22Rv1 (cell line): ENCODE measurements at regions not wholly inside any gene's neighbourhood (a gene's known extent, or its start where the extent isn't known, plus 50 kb on each side); places are given as distances from the start of the nearest gene placed in this dataset.

Experiments
- H3K27ac ChIP-seq: fragments of 450-650 bp; 2 replicates; pipeline ENCODE4 v1.5.1; 2017
- CTCF ChIP-seq: fragments of 450-650 bp; IDR thresholded peaks from 2 replicates; pipeline ENCODE4 v1.5.1; 2017; ENCODE audit warnings: mild to moderate bottlenecking
- ZFX ChIP-seq: fragments of 450-650 bp; IDR thresholded peaks from 2 replicates; pipeline ENCODE4 v1.6.1; 2017; ENCODE audit warnings: antibody characterized with exemption, borderline replicate concordance

GRCh38 chr7:46230990-46231305 is 309.9 kb upstream of the IGFBP3 start:
- TF ChIP-seq ZFX (no peak), CTCF (no peak)

DNA sequence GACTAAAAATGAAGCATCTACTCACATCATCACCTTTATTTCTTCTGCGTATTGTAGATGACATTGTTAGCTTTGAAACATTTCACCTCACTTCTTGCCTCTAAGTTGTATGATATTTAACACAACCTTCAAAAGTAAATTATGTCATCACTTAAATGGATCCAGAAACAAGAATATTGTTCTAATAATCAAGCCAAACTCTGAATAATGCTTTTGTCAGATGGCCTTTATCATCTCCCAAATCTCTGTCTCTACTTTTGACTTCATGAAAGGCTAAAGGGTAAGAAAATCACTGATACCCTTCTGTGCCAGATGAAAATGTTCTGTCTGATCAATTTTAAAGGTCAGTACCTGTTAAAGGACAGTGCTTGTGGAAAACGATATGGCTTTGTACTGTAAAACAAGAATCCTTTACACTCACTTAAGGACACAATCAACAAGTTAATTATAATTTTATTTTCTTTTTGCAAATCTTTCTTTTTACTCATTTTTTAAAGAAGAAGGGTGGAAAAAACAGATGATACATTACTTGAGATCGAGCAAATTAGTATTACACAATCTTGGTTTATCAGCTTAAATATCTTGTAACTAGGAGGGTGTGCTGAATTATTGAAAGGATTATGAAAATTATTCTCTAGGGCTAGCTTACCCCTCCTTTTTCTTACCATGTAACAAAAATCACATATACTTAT is 309.4 kb upstream of the IGFBP3 start:
- no peak overlapping the region for H3K27ac ChIP-seq
- TF ChIP-seq ZFX: no peak
- TF ChIP-seq CTCF: no peak

More at GRCh38 chr7:46230990-46231305, 309.9 kb upstream of the IGFBP3 start:
- H3K27ac ChIP-seq: no peak overlapping the region

- TF ChIP-seq ZFX (no peak), CTCF (no peak)
- H3K27ac ChIP-seq: no peak overlapping the region
Observed at GRCh38 chr7:46229409-46229808, 308.3 kb upstream of the IGFBP3 start.

GRCh38 chr7:46226860-46227259 is 305.8 kb upstream of the IGFBP3 start:
- TF ChIP-seq ZFX (no peak), CTCF (no peak)
- H3K27ac ChIP-seq: no peak overlapping the region

- no peak for TF ChIP-seq ZFX
- TF ChIP-seq CTCF: no peak
- no peak overlapping the region for H3K27ac ChIP-seq
Observed at GRCh38 chr7:46224363-46224762, 303.3 kb upstream of the IGFBP3 start.

- no peak for TF ChIP-seq ZFX
- no peak for TF ChIP-seq CTCF
Observed at GRCh38 chr7:46220066-46220630, 299.1 kb upstream of the IGFBP3 start.

DNA sequence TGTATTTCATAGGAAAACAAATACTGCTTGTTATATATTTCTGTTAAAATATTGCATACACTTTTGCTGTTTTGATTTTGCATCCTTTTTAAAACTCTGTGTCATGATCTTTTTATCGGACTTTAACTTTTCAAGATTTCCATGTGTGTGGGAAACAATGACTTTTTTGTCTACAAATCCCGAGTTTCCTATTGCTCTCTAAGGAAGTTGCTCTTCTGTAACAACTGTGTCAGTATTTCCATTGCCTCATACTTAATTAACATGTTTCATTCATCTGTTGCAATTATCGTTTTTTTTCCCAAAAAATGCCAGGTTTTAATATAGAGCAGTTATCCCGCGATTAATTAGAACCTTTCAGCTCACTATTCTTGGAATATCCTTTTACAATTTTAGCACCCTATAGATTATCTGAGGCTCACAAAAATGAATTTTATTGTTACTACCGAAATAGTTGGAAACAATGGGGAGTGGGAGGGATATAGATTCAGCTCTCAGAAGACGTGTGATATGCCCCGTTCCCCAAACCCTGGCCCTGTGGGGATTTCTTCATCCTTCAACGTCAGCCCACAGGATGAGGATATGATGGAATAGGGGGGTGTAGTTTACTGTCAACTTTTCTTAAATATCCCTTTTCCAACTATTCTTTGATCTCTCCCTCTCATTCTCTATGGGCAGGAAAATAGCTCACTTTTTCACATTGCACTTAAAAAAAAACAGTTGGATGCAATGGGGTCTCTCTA is 297.6 kb upstream of the IGFBP3 start:
- no peak overlapping the region for H3K27ac ChIP-seq

More at GRCh38 chr7:46220066-46220630, 299.1 kb upstream of the IGFBP3 start:
- no peak overlapping the region for H3K27ac ChIP-seq

More for the DNA sequence above, 297.6 kb upstream of the IGFBP3 start:
- TF ChIP-seq ZFX: no peak
- TF ChIP-seq CTCF: no peak
